ENCODE measurements at regions not wholly inside any gene's neighbourhood (a gene's known extent, or its start where the extent isn't known, plus 50 kb on each side); places are given as distances from the start of the nearest gene placed in this dataset.

GRCh38 chr2:151049746-151050145 lies 211.9 kb downstream of the RBM43 start:
- no peak for ATAC-seq

GRCh38 chr2:151048331-151049054 lies 213.2 kb downstream of the RBM43 start:
- peaks cover 10% of the 10 kb centered on the region; the same call in 1 of the 2 replicates for H3K36me3 Mint-ChIP-seq
- POLR2A ChIA-PET, result no interaction called here
- H3K4me1 Mint-ChIP-seq, result peaks cover 13% of the 10 kb centered on the region
- H3K9me3 Mint-ChIP-seq, result peaks cover 23% of the 10 kb centered on the region
- no peaks in the 10 kb centered on the region for H3K27me3 Mint-ChIP-seq (ENCODE audit: low read depth)
- no peak for TF ChIP-seq RORB (CRISPR knock-in tag; IDR thresholded peaks at IDR 0.05)
- no peak for TF ChIP-seq ZBTB43 (CRISPR knock-in tag; IDR thresholded peaks at IDR 0.05)
- no peak for TF ChIP-seq TCF7 (CRISPR knock-in tag; IDR thresholded peaks at IDR 0.05; ENCODE audit: low read depth)
- no peak for TF ChIP-seq SMAD4 (CRISPR knock-in tag; IDR thresholded peaks at IDR 0.05)
- no peak for TF ChIP-seq CREB1 (CRISPR knock-in tag; IDR thresholded peaks at IDR 0.05)
- TF ChIP-seq ZNF121 (CRISPR knock-in tag; IDR thresholded peaks at IDR 0.05), result no peak
- TF ChIP-seq ZBTB21 (CRISPR knock-in tag; IDR thresholded peaks at IDR 0.05; ENCODE audit: borderline replicate concordance), result no peak
- no peak for TF ChIP-seq CBFB (CRISPR knock-in tag; IDR thresholded peaks at IDR 0.05; ENCODE audit: low read depth)
- no peak for TF ChIP-seq JUN (CRISPR knock-in tag; IDR thresholded peaks at IDR 0.05)
- TF ChIP-seq ZNF532 (CRISPR knock-in tag; IDR thresholded peaks at IDR 0.05; ENCODE audit: borderline replicate concordance), result no peak
- TF ChIP-seq NFATC4 (CRISPR knock-in tag; IDR thresholded peaks at IDR 0.05), result no peak
- TF ChIP-seq ATF1 (CRISPR knock-in tag; IDR thresholded peaks at IDR 0.05), result no peak
- no peak for TF ChIP-seq AFF4 (CRISPR knock-in tag; IDR thresholded peaks at IDR 0.05; ENCODE audit: borderline replicate concordance)
- no peak for TF ChIP-seq GTF2I (CRISPR knock-in tag; conservative IDR thresholded peaks at IDR 0.05)
- no peak for TF ChIP-seq IRF2 (CRISPR knock-in tag; IDR thresholded peaks at IDR 0.05; ENCODE audit: borderline replicate concordance, low read depth)
- no peak overlapping the region for H3K27ac Mint-ChIP-seq
- CTCF ChIA-PET, result no interaction called here
- H3K4me3 Mint-ChIP-seq, result no peak overlapping the region
- ATAC-seq (no peak), DNase-seq (ENCODE audit: low spot score) (no peak)

More at GRCh38 chr2:151049746-151050145, 211.9 kb downstream of the RBM43 start:
- Mint-ChIP-seq H3K27ac (no peak overlapping the region), H3K36me3 (peaks cover 10% of the 10 kb centered on the region; the same call in 1 of the 2 replicates), H3K4me1 (peaks cover 11% of the 10 kb centered on the region), H3K4me3 (no peak overlapping the region), H3K27me3 (ENCODE audit: low read depth) (no peaks in the 10 kb centered on the region), H3K9me3 (peaks cover 17% of the 10 kb centered on the region)
- TF ChIP-seq E2F5 (CRISPR knock-in tag; IDR thresholded peaks at IDR 0.05), result no peak
- TF ChIP-seq ZNF281 (CRISPR knock-in tag; IDR thresholded peaks at IDR 0.05), result no peak
- no peak for TF ChIP-seq SOX15 (CRISPR knock-in tag; IDR thresholded peaks at IDR 0.05)
- TF ChIP-seq NFE2L1 (CRISPR knock-in tag; IDR thresholded peaks at IDR 0.05), result no peak
- no peak for TF ChIP-seq ZNF423 (CRISPR knock-in tag; IDR thresholded peaks at IDR 0.05)
- no peak for TF ChIP-seq JUN (CRISPR knock-in tag; IDR thresholded peaks at IDR 0.05)
- POLR2A ChIA-PET, result no interaction called here
- no peak for DNase-seq (ENCODE audit: low spot score)
- CTCF ChIA-PET, result no interaction called here

Data from WTC11 (cell line).